SK-N-MC (cell line): ENCODE measurements at regions not wholly inside any gene's neighbourhood (a gene's known extent, or its start where the extent isn't known, plus 50 kb on each side); places are given as distances from the start of the nearest gene placed in this dataset.

ENCODE experiments used
- EZH2 ChIP-seq: fragments of 200-600 bp; sonication (generic); IDR thresholded peaks from one replicate; pipeline ENCODE4 v1.6.1; 2017; ENCODE audit warnings: antibody characterized with exemption
- FOXP2 ChIP-seq: optimal IDR thresholded peaks from 2 replicates; pipeline ENCODE3; 2011; ENCODE audit warnings: mild to moderate bottlenecking, moderate library complexity; ENCODE audit not compliant: insufficient read depth; ENCODE audit errors: extremely low read length, control extremely low read depth
- POLR2AphosphoS5 ChIP-seq: IDR thresholded peaks from 2 replicates; pipeline ENCODE4 v1.6.1; 2012; ENCODE audit warnings: mild to moderate bottlenecking, low read depth, low read length, borderline replicate concordance

GRCh38 chr16:74190292-74190691, 106.3 kb upstream of the PSMD7 start:
- TF ChIP-seq POLR2AphosphoS5 (no peak), EZH2 (no peak), FOXP2 (no peak)
